Pancreas (tissue), 10 donors: ENCODE measurements at regions not wholly inside any gene's neighbourhood (a gene's known extent, or its start where the extent isn't known, plus 50 kb on each side); places are given as distances from the start of the nearest gene placed in this dataset.

Experiments
- ATAC-seq, 4 donors: fragments of 200-7000 bp; cut with Tn5 transposase; one replicate each; pipeline versions ENCODE4 v1.8.0 to v1.9.1; 2020; ENCODE audit warnings: mild to moderate bottlenecking in 4 of 4, moderate library complexity in 4 of 4
- DNase-seq, 6 donors: peaks; one replicate each; pipeline ENCODE4 v3.0.0-alpha.2; 2020
- FAIRE-seq: peaks from 2 replicates; lab custom pipeline; 2012; peaks lifted over from hg19 to GRCh38; lab: Jason Lieb, UNC
- H3K27ac ChIP-seq, 4 donors: fragments of 200-600 bp; sonication (generic); 1 replicate in 3 of 4; 2 replicates in 1 of 4; pipeline versions ENCODE4 v1.5.0 to v1.8.0; 2020
- H3K27me3 ChIP-seq, 4 donors: fragments of 200-600 bp; one replicate each; pipeline ENCODE4 v1.8.0; 2021
- H3K36me3 ChIP-seq, 3 donors: fragments of 200-600 bp; sonication (generic) in 1 of 3; one replicate each; pipeline versions ENCODE4 v1.5.0 to v1.8.0; 2020 to 2021
- H3K4me1 ChIP-seq, 3 donors: fragments of 200-600 bp; one replicate each; pipeline ENCODE4 v1.8.0; 2021
- H3K4me3 ChIP-seq, 4 donors: fragments of 200-600 bp; sonication (generic) in 2 of 4; one replicate each; pipeline versions ENCODE4 v1.5.0 to v1.8.0; 2020 to 2021
- H3K9me3 ChIP-seq, 4 donors: fragments of 200-600 bp; one replicate each; pipeline ENCODE4 v1.8.0; 2021
- WGBS, 2 donors: extraction: QIAGEN DNeasy Blood & Tissue Kit; methylation state at CpG; one replicate each; pipeline ENCODE4 v1.1.7; 2013; 5-methylcytosine and 5-hydroxymethylcytosine counted together
- intact Hi-C, 3 donors: fragments of 100-400 bp; cut with DNase I; formaldehyde crosslinking; loops; one replicate each; pipeline versions ENCODE4 v1.11.1 to v1.14.2; 2022
- TF ChIP-seq, protein P1 (sequence below), 4 donors: fragments of 200-600 bp; sonication (generic) in 3 of 4; IDR thresholded peaks; one replicate each; pipeline versions ENCODE4 v1.5.0 to v1.8.0; 2021; ENCODE audit warnings: antibody characterized with exemption in 4 of 4
- donor health status: healthy with polysubstance abuse.
- donor health status: DM: no; HTN: no; CAD: no; lungs with moderate emphysema.
- donor health status: DM: no; HTN: no; CAD: no.
- donor health status: control.
- donor health status: control.
- donor health status: Bipolar disorder and iron deficiency.
- donor health status: DM: yes; HTN: yes; CAD: no.
- donor health status: DM: no; HTN: no; CAD: no.
- donor health status: DM: no; HTN: no; CAD: no.
- donor health status: DM: yes; HTN: yes; CAD: no.

DNA sequence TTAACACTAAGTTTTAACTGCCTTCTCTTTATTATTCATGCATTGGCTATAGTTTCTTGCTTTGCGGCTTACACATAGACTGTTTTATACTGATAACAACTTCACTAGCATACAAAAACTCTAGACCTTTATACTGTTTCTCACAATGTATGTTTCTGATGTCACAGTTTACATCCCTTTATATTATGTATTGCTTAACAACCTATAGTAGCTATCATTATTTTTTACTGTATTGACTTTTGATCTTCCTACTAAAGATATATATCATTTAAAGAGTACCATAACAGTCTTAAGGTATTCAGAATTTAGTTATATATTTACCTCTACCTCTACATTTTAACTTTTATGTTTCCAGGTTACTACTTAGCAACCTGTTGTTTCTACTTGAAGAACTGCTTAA lies 543.3 kb upstream of the ARGLU1 start:
- intact Hi-C loops: no loop called here
- no peak for ATAC-seq
- Histone ChIP-seq H3K36me3 (no peaks in the 10 kb centered on the region), H3K4me1 (no peaks in the 10 kb centered on the region), H3K27me3 (peaks cover 0 to 3% (median 0%) of the 10 kb centered on the region in 4 donors), H3K9me3 (no peaks in the 10 kb centered on the region), H3K4me3 (no peak overlapping the region), H3K27ac (no peak overlapping the region)
- TF ChIP-seq, protein P1, sequence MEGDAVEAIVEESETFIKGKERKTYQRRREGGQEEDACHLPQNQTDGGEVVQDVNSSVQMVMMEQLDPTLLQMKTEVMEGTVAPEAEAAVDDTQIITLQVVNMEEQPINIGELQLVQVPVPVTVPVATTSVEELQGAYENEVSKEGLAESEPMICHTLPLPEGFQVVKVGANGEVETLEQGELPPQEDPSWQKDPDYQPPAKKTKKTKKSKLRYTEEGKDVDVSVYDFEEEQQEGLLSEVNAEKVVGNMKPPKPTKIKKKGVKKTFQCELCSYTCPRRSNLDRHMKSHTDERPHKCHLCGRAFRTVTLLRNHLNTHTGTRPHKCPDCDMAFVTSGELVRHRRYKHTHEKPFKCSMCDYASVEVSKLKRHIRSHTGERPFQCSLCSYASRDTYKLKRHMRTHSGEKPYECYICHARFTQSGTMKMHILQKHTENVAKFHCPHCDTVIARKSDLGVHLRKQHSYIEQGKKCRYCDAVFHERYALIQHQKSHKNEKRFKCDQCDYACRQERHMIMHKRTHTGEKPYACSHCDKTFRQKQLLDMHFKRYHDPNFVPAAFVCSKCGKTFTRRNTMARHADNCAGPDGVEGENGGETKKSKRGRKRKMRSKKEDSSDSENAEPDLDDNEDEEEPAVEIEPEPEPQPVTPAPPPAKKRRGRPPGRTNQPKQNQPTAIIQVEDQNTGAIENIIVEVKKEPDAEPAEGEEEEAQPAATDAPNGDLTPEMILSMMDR (IDR thresholded peaks at IDR 0.05): no peak
- no peak for FAIRE-seq
- no peak for DNase-seq
- WGBS, 2 donors: 88 to 94% methylated on average over 1 of the region's 1 CpG

DNA sequence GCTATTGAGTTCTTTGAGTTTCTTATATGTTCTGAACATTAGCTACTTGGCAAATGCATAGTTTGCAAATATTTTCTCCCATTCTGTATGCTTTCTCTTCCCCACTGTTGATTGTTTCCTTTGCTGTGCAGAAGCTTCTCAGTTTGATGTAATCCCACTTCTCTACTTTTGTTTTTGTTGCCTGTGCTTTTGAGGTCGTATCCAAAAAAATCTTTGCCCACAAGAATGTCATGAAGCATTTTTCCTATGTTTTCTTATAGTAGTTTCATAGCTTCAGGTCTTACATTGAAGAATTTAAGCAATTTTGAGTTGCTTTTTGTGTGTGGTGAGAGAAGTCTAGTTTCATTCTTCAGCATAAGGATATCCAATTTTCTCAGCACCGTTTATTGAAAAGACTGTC lies 536.7 kb upstream of the ARGLU1 start:
- Histone ChIP-seq H3K4me1 (no peaks in the 10 kb centered on the region), H3K4me3 (no peak overlapping the region), H3K27me3 (no peaks in the 10 kb centered on the region), H3K36me3 (no peaks in the 10 kb centered on the region), H3K27ac (no peak overlapping the region), H3K9me3 (no peaks in the 10 kb centered on the region)
- intact Hi-C loops: no loop called here
- TF ChIP-seq, protein P1 (IDR thresholded peaks at IDR 0.05): no peak
- no peak for FAIRE-seq
- no peak for DNase-seq
- no peak for ATAC-seq
- WGBS, 2 donors: 53 to 63% methylated on average over 2 of the region's 2 CpGs

DNA sequence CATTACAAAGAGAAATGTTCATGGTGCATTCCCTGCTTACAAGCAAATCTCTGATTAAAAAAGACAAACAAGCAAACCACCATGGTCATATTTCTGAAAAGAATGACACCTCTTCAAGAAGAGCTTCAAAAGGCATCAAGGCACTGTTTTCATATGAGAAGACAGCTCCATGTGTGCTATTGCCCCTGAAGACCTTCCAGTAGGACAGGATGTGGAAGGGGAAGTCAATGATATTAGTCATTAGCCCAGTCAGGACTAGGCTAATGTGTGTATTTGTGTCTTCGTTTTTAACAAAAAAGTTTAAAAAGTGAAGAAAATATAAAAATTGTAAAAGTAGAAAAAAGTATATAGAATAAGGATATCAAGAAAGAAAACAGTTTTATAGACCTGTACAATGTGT lies 534.7 kb upstream of the ARGLU1 start:
- no peak for DNase-seq
- no peak for ATAC-seq
- Histone ChIP-seq H3K9me3 (no peaks in the 10 kb centered on the region), H3K4me3 (no peak overlapping the region), H3K27ac (no peak overlapping the region), H3K27me3 (no peaks in the 10 kb centered on the region), H3K4me1 (no peaks in the 10 kb centered on the region), H3K36me3 (no peaks in the 10 kb centered on the region)
- intact Hi-C loops: no loop called here
- WGBS, 2 donors: 35 to 46% methylated on average over 1 of the region's 1 CpG
- TF ChIP-seq, protein P1 (IDR thresholded peaks at IDR 0.05): no peak
- FAIRE-seq: no peak

DNA sequence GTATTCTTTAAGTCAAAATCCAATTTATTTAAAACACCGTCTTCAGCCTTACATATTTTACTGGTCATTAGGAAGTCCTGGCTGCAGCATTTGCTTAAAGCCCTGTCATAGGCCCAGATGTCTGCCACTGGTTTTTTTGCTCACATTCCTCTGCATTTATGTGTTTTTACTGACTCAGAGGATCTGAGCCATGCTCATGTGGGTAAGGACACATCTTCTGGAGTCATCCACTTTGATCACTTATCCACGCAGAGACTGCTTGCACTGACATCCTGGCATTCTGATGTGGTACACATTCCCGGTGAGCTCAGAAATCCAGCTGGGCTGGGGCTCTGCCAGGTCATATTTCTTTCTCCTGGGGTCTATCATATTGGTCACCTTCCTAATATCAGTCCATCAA lies 531.7 kb upstream of the ARGLU1 start:
- H3K27me3 ChIP-seq: no peaks in the 10 kb centered on the region

DNA sequence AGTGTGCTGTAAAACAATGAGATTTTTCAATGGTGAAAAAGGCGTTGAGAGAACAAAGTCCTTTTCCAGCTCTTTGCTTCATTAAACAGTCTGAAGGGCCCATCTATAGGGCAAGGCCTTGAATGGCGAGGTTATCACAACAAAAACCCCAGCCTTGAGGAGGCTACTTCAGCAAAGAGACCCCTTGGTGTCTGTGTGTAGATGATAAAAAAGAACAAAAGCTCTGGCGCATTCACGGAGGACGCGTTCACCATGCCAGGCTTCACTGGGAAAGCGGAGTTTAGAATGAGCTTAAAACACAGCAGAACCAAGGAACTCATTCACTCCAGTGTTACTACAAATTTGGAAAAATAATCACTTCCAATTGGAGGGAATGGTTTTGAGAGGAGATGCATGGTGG lies 530.0 kb upstream of the ARGLU1 start:
- Histone ChIP-seq H3K9me3 (no peaks in the 10 kb centered on the region), H3K4me3 (no peak overlapping the region), H3K4me1 (no peaks in the 10 kb centered on the region), H3K27me3 (no peaks in the 10 kb centered on the region), H3K36me3 (no peaks in the 10 kb centered on the region), H3K27ac (no peak overlapping the region)
- TF ChIP-seq, protein P1 (IDR thresholded peaks at IDR 0.05): no peak
- no peak for ATAC-seq
- no peak for FAIRE-seq
- WGBS, 2 donors: 79 to 85% methylated on average over 7 of the region's 7 CpGs
- intact Hi-C loops: no loop called here
- no peak for DNase-seq

More for the DNA sequence above, 531.7 kb upstream of the ARGLU1 start:
- 84 to 89% methylated on average over 3 of the region's 3 CpGs for WGBS, 2 donors
- intact Hi-C loops: no loop called here
- no peak for FAIRE-seq
- Histone ChIP-seq H3K27ac (no peak overlapping the region), H3K36me3 (no peaks in the 10 kb centered on the region), H3K4me3 (no peak overlapping the region), H3K4me1 (no peaks in the 10 kb centered on the region), H3K9me3 (no peaks in the 10 kb centered on the region)
- ATAC-seq: no peak
- no peak for DNase-seq
- TF ChIP-seq, protein P1 (IDR thresholded peaks at IDR 0.05): no peak
